GM06990 (cell line): ENCODE measurements at regions not wholly inside any gene's neighbourhood (a gene's known extent, or its start where the extent isn't known, plus 50 kb on each side); places are given as distances from the start of the nearest gene placed in this dataset.

Experiments
- DNase-seq: peaks from one replicate; pipeline ENCODE4 v3.0.0-alpha.2; 2011; ENCODE audit not compliant: insufficient read length; ENCODE audit errors: extremely low read depth
- H3K27me3 ChIP-seq: replicated peaks from 2 replicates; pipeline ENCODE4 v1.6.0; 2011; ENCODE audit warnings: low read length; ENCODE audit not compliant: control insufficient read depth, insufficient read depth
- H3K36me3 ChIP-seq: 2 replicates; pipeline ENCODE4 v1.5.1; 2011; ENCODE audit warnings: low read length; ENCODE audit not compliant: control insufficient read depth, insufficient read depth
- H3K4me3 ChIP-seq: replicated peaks from 2 replicates; pipeline ENCODE4 v1.5.1; 2011; ENCODE audit warnings: low read depth, mild to moderate bottlenecking, control low read depth, low read length
- CTCF ChIP-seq: IDR thresholded peaks from 2 replicates; pipeline ENCODE4 v1.5.1; 2011; ENCODE audit warnings: low read length, control low read depth, mild to moderate bottlenecking, inconsistent platforms; ENCODE audit not compliant: insufficient read depth, poor library complexity, severe bottlenecking

DNA sequence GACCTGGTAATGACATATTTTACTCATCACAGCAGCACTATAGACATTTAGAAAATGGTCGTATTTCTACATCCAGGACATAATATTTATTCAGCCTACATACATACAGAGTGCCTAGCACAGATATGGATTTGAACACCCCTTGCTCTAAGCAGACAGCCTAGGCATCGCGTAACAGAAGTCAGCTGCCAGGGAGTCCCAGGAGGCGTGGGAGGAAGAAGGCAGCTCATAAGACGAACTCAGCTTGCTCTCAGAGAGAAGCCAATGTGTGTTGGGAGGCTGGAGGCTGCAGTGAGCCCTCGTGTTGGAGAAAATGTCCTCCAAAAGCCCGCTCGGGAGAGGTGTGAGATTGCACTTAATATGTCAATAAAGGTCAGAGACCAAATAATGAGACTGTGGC, 131.6 kb downstream of the BCOR start:
- DNase-seq, result no peak
- Histone ChIP-seq H3K4me3 (no peak overlapping the region), H3K36me3 (no peaks in the 10 kb centered on the region), H3K27me3 (no peaks in the 10 kb centered on the region)
- TF ChIP-seq CTCF, result no peak

DNA sequence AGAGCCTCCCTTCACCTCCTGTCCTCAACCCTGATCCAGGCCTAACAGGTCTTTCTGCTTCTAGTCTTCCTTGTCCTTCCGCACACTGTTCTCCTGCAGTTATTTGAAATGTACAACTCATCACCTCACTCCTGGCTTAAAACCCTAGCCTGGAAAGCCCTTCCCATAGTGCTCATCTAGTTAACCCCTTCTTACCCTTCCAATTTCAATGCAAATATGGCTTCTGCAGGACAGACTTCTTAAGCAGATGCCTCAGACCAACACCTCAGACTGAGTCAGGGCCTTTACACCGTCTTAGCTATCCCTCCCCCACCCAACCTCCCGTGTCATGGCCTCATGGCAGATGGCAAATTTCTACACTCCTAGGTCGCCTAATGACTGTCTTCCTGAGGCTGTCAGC, 130.4 kb downstream of the BCOR start:
- no peak overlapping the region for H3K4me3 ChIP-seq
- DNase-seq, result no peak
- no peak for TF ChIP-seq CTCF
- no peaks in the 10 kb centered on the region; the same call in 1 of the 2 replicates for H3K27me3 ChIP-seq
- no peaks in the 10 kb centered on the region for H3K36me3 ChIP-seq

GRCh38 chrX:39969099-39969818, 128.5 kb downstream of the BCOR start:
- no peak for DNase-seq
- no peak overlapping the region for H3K4me3 ChIP-seq
- no peaks in the 10 kb centered on the region for H3K36me3 ChIP-seq
- H3K27me3 ChIP-seq, result no peaks in the 10 kb centered on the region; the same call in 1 of the 2 replicates
- TF ChIP-seq CTCF, result no peak

DNA sequence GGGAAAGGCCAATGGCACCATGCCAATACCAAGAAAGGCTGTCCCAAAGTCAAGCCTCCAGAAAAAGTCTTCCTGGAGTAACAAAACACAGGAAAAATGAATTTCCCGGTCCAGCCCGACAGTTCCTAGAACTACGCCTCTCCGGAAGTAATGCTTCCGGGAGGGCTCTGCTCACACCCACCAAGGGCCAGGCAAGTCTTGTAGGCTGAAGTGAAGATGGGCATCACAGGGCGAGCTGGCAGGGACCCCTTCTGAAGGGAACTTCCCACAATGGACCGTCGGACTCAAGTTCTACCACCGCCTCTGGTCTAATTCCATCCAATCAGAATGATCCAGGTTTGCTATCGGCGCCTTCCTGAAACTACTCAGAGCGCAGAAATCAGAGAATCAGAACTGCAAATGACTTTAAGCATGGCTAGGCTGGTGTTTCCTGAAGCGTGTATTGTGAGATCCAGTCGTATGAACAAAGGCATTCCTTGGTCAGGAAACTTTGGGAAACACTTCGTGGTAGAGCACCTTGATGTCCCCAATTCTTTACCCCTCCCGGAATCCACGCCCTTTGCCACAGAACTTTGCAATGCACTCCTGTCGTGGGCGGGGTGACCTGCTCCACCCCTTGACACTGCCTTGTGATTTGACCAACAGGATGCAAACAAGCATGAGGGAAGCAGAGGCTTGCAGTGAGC, 127.8 kb downstream of the BCOR start:
- H3K36me3 ChIP-seq, result no peaks in the 10 kb centered on the region
- no peak for TF ChIP-seq CTCF
- no peak for DNase-seq
- H3K27me3 ChIP-seq, result no peaks in the 10 kb centered on the region; the same call in 1 of the 2 replicates
- H3K4me3 ChIP-seq, result no peak overlapping the region

- DNase-seq, result no peak
- Histone ChIP-seq H3K4me3 (no peak overlapping the region), H3K36me3 (no peaks in the 10 kb centered on the region), H3K27me3 (no peaks in the 10 kb centered on the region; the same call in 1 of the 2 replicates)
- no peak for TF ChIP-seq CTCF
Observed at GRCh38 chrX:39971760-39972159, 126.0 kb downstream of the BCOR start.
